ENCODE measurements at regions not wholly inside any gene's neighbourhood (a gene's known extent, or its start where the extent isn't known, plus 50 kb on each side); places are given as distances from the start of the nearest gene placed in this dataset.

GRCh38 chr14:85764822-85765221 lies 234.9 kb downstream of the FLRT2 start:
- no peak for DNase-seq (ENCODE audit: low spot score)

GRCh38 chr14:85762526-85762925 lies 232.6 kb downstream of the FLRT2 start:
- DNase-seq (ENCODE audit: low spot score), result no peak

GRCh38 chr14:85752175-85752574 lies 222.2 kb downstream of the FLRT2 start:
- DNase-seq (ENCODE audit: low spot score), result no peak

GRCh38 chr14:85744573-85744972 lies 214.6 kb downstream of the FLRT2 start:
- no peak for DNase-seq (ENCODE audit: low spot score)

GRCh38 chr14:85732031-85732430 lies 202.1 kb downstream of the FLRT2 start:
- no peak for DNase-seq (ENCODE audit: low spot score)

GRCh38 chr14:85731186-85731585 lies 201.2 kb downstream of the FLRT2 start:
- no peak for DNase-seq (ENCODE audit: low spot score)

GRCh38 chr14:85728476-85729065 lies 198.6 kb downstream of the FLRT2 start:
- no peak for DNase-seq (ENCODE audit: low spot score)

- DNase-seq (ENCODE audit: low spot score), result no peak
Observed at GRCh38 chr14:85714069-85714468, 184.1 kb downstream of the FLRT2 start.

- DNase-seq (ENCODE audit: low spot score), result no peak
Observed at GRCh38 chr14:85711620-85712019, 181.7 kb downstream of the FLRT2 start.
